Endothelial cell of umbilical vein (primary cell): ENCODE measurements at regions not wholly inside any gene's neighbourhood (a gene's known extent, or its start where the extent isn't known, plus 50 kb on each side); places are given as distances from the start of the nearest gene placed in this dataset.

Source experiments
- BruUV-seq: library from RNA; stranded (reverse); fragments of 400-500 nt; replicated peaks from 2 replicates; lab custom pipeline; 2021; lab: Mats Ljungman, UMichigan
- CTCF ChIA-PET: fragments of 300-600, 350-600 bp; sonication (Branson Sonifier 250); formaldehyde crosslinking; loops from one replicate; lab custom pipeline; 2021; ENCODE audit warnings: antibody characterized with exemption, inconsistent platforms; lab: Charles Lee
- POLR2A ChIA-PET: fragments of 300-600, 350-600 bp; sonication (Branson Sonifier 250); formaldehyde crosslinking; loops from one replicate; lab custom pipeline; 2021; ENCODE audit warnings: antibody characterized with exemption, inconsistent platforms; lab: Charles Lee
- DNase-seq: peaks from one replicate; pipeline ENCODE4 v3.0.0-alpha.2; 2011; ENCODE audit warnings: low read depth, low spot score
- FAIRE-seq: peaks from 2 replicates; lab custom pipeline; 2011; peaks lifted over from hg19 to GRCh38; lab: Jason Lieb, UNC
- H2AFZ ChIP-seq: 2 replicates; pipeline ENCODE4 v1.6.0; 2012; ENCODE audit warnings: low read depth, low read length, control low read depth, inconsistent platforms
- H3K27ac ChIP-seq: 2 replicates; pipeline ENCODE4 v1.5.1; 2011; ENCODE audit warnings: low read depth, mild to moderate bottlenecking, control low read depth, low read length, moderate library complexity; ENCODE audit not compliant: insufficient read depth
- H3K27me3 ChIP-seq, 2 experiments: 2 replicates each; pipeline versions ENCODE4 v1.6.0 to v1.6.1; 2011; ENCODE audit warnings: low read length in 2 of 2, mixed read lengths in 1 of 2; ENCODE audit not compliant: control insufficient read depth in 2 of 2, insufficient read depth in 2 of 2
- H3K36me3 ChIP-seq, 2 experiments: 2 replicates in 1 of 2; 3 replicates in 1 of 2; pipeline ENCODE4 v1.5.1; 2011; ENCODE audit warnings: low read length in 2 of 2, mild to moderate bottlenecking in 1 of 2, moderate library complexity in 1 of 2; ENCODE audit not compliant: control insufficient read depth in 2 of 2, insufficient read depth in 2 of 2; ENCODE audit errors: extremely low read depth in 1 of 2
- H3K4me1 ChIP-seq: 3 replicates; pipeline ENCODE4 v1.5.1; 2011; ENCODE audit warnings: mild to moderate bottlenecking, low read length; ENCODE audit not compliant: control insufficient read depth, insufficient read depth; ENCODE audit errors: extremely low read depth
- H3K4me2 ChIP-seq: 2 replicates; pipeline ENCODE4 v1.6.1; 2011; ENCODE audit warnings: low read length, control low read depth, mixed read lengths; ENCODE audit not compliant: insufficient read depth
- H3K4me3 ChIP-seq, 3 experiments: fragments of 200-600 bp in 1 of 3; sonication (generic), shearing (Covaris generic) in 1 of 3; replicated peaks in 1 of 3; 2 replicates each; pipeline ENCODE4 v1.5.1; 2011 to 2016; ENCODE audit warnings: control low read depth in 3 of 3, low read length in 3 of 3, mild to moderate bottlenecking in 2 of 3, inconsistent platforms in 1 of 3, low read depth in 1 of 3, moderate library complexity in 1 of 3; ENCODE audit not compliant: insufficient read depth in 1 of 3
- H3K79me2 ChIP-seq: 2 replicates; pipeline ENCODE4 v1.6.0; 2012; ENCODE audit warnings: low read length, inconsistent platforms; ENCODE audit not compliant: control insufficient read depth, insufficient read depth
- H3K9ac ChIP-seq: replicated peaks from 2 replicates; pipeline ENCODE3; 2011; ENCODE audit warnings: low read length, control low read depth; ENCODE audit not compliant: insufficient read depth; ENCODE audit errors: extremely low read depth
- H3K9me1 ChIP-seq: replicated peaks from 3 replicates; pipeline ENCODE4 v1.6.0; 2011; ENCODE audit warnings: mild to moderate bottlenecking, low read length; ENCODE audit not compliant: control insufficient read depth, insufficient read depth; ENCODE audit errors: extremely low read depth
- H3K9me3 ChIP-seq: replicated peaks from 2 replicates; pipeline ENCODE4 v1.5.1; 2012; ENCODE audit warnings: low read length, inconsistent platforms; ENCODE audit not compliant: control insufficient read depth, insufficient read depth
- H4K20me1 ChIP-seq: replicated peaks from 2 replicates; pipeline ENCODE3; 2011; ENCODE audit warnings: mild to moderate bottlenecking, low read length; ENCODE audit not compliant: control insufficient read depth, insufficient read depth; ENCODE audit errors: extremely low read depth
- CTCF ChIP-seq, 2 donors: IDR thresholded peaks; 1 replicate in 1 of 2; 2 replicates in 1 of 2; pipeline ENCODE4 v1.5.1; 2011; ENCODE audit warnings: low read length in 2 of 2, mild to moderate bottlenecking in 2 of 2, moderate library complexity in 2 of 2, control low read depth in 1 of 2, inconsistent platforms in 1 of 2, low read depth in 1 of 2; ENCODE audit not compliant: insufficient read depth in 1 of 2; ENCODE audit errors: extremely low read depth in 1 of 2
- EZH2 ChIP-seq: IDR thresholded peaks from 2 replicates; pipeline ENCODE4 v1.6.1; 2012; ENCODE audit warnings: borderline replicate concordance, low read depth, mild to moderate bottlenecking, moderate library complexity, low read length, inconsistent platforms; ENCODE audit not compliant: severe bottlenecking
- FOS ChIP-seq: IDR thresholded peaks from 2 replicates; pipeline ENCODE4 v1.6.1; 2011; ENCODE audit warnings: mild to moderate bottlenecking, low read length, moderate library complexity, borderline replicate concordance; ENCODE audit not compliant: insufficient read depth
- GATA2 ChIP-seq: IDR thresholded peaks from 2 replicates; pipeline ENCODE4 v1.7.0; 2011; ENCODE audit warnings: low read depth, mild to moderate bottlenecking, moderate library complexity, mixed read lengths, low read length; ENCODE audit not compliant: insufficient read length, insufficient read depth
- MAX ChIP-seq: IDR thresholded peaks from 2 replicates; pipeline ENCODE4 v1.6.1; 2011; ENCODE audit not compliant: insufficient read depth, insufficient read length
- MYC ChIP-seq: IDR thresholded peaks from one replicate; pipeline ENCODE4 v1.6.1; 2011; ENCODE audit warnings: mild to moderate bottlenecking, low read depth, low read length
- POLR2A ChIP-seq: IDR thresholded peaks from 2 replicates; pipeline ENCODE4 v1.6.1; 2012; ENCODE audit warnings: low read depth, mild to moderate bottlenecking, control low read depth, low read length
- POLR2AphosphoS5 ChIP-seq: IDR thresholded peaks from 2 replicates; pipeline ENCODE4 v1.6.1; 2012; ENCODE audit warnings: low read depth, mild to moderate bottlenecking, control low read depth, low read length, moderate library complexity; ENCODE audit not compliant: insufficient read depth
- dilution Hi-C: fragments of 300-500 bp; cut with MboI; formaldehyde crosslinking; loops from one replicate; pipeline ENCODE4 v1.15.0; 2019; ENCODE audit warnings: low sequenced_read_pairs; ENCODE audit not compliant: extremely low pct_ligation_motif_present
- intact Hi-C: fragments of 100-400 bp; cut with micrococcal nuclease; formaldehyde crosslinking; loops from one replicate; pipeline ENCODE4 v1.10.0; 2022

- H3K36me3 ChIP-seq = no peaks in the 10 kb centered on the region
- H2AFZ ChIP-seq = no peak overlapping the region
- H3K27me3 ChIP-seq = no peaks in the 10 kb centered on the region
- TF ChIP-seq GATA2 (no peak), MYC (no peak), MAX (no peak), EZH2 (no peak), POLR2AphosphoS5 (no peak), POLR2A (no peak), FOS (no peak), CTCF (IDR thresholded peaks at IDR 0.05; ENCODE audit: extremely low read depth in 1 of 2, insufficient read depth in 1 of 2, low read depth in 1 of 2, low read length in 2 of 2) (no peak)
- no TSS peak for BruUV-seq
- no peak overlapping the region for H3K9ac ChIP-seq
- no peaks in the 10 kb centered on the region for H4K20me1 ChIP-seq
- dilution Hi-C loops (no loop called here), intact Hi-C loops (no loop called here)
- H3K4me3 ChIP-seq = no peak overlapping the region
- CTCF ChIA-PET = no interaction called here
- no peak for DNase-seq
- H3K79me2 ChIP-seq = no peaks in the 10 kb centered on the region
- H3K27ac ChIP-seq = no peak overlapping the region
- no peak for FAIRE-seq
- H3K4me1 ChIP-seq = no peaks in the 10 kb centered on the region
- no peak overlapping the region for H3K4me2 ChIP-seq
- POLR2A ChIA-PET = no interaction called here
- no peaks in the 10 kb centered on the region for H3K9me3 ChIP-seq
- H3K9me1 ChIP-seq = no peaks in the 10 kb centered on the region
Observed at GRCh38 chr13:58611117-58611516, 979.6 kb downstream of the PCDH17 start.
